ENCODE measurements at regions not wholly inside any gene's neighbourhood (a gene's known extent, or its start where the extent isn't known, plus 50 kb on each side); places are given as distances from the start of the nearest gene placed in this dataset.

GRCh38 chr9:129557192-129558036, 63.5 kb downstream of the C9orf50 start:
- Histone ChIP-seq H3K27ac (ENCODE audit: low read length) (no peak overlapping the region), H3K79me2 (ENCODE audit: low read length) (no peaks in the 10 kb centered on the region), H3K9me3 (ENCODE audit: low read length) (no peaks in the 10 kb centered on the region), H3K4me1 (ENCODE audit: insufficient read depth, low read length) (no peaks in the 10 kb centered on the region), H3K36me3 (ENCODE audit: low read depth, low read length) (no peaks in the 10 kb centered on the region), H3K9me2 (replicated peaks; ENCODE audit: low read length) (no peaks in the 10 kb centered on the region), H3F3A (ENCODE audit: low read length, unreplicated experiment) (no peaks in the 10 kb centered on the region), H3K4me3 (ENCODE audit: low read length) (no peak overlapping the region), H3K9ac (ENCODE audit: low read length) (no peak overlapping the region), H2AFZ (ENCODE audit: low read length) (no peak overlapping the region), H4K20me1 (ENCODE audit: low read length) (no peaks in the 10 kb centered on the region), H3K4me2 (ENCODE audit: low read length) (no peak overlapping the region), H3K27me3 (ENCODE audit: low read length) (no peaks in the 10 kb centered on the region)
- POLR2A ChIA-PET (ENCODE audit: unreplicated experiment) = no interaction called here
- intact Hi-C loops (cut with micrococcal nuclease) = no loop called here
- DNase-seq (no peak), ATAC-seq (no peak)
- no peak for TF ChIP-seq EZH2phosphoT487 (IDR thresholded peaks at IDR 0.05; ENCODE audit: borderline replicate concordance, low read length)
- TF ChIP-seq CTCF (conservative IDR thresholded peaks at IDR 0.05; ENCODE audit: low read depth, low read length) = no peak
- TF ChIP-seq EZH2 (IDR thresholded peaks at IDR 0.05; ENCODE audit: low read length, unreplicated experiment) = no peak
- no TSS peak for BruUV-seq (replicated peaks)
- CTCF ChIA-PET = no interaction called here

- no peak overlapping the region for H3K27ac ChIP-seq (ENCODE audit: low read length)
- H3F3A ChIP-seq (ENCODE audit: low read length, unreplicated experiment) = no peaks in the 10 kb centered on the region
These were observed 64.3 kb downstream of the C9orf50 start for GRCh38 chr9:129556491-129557191.

GRCh38 chr9:129555512-129556215, 65.2 kb downstream of the C9orf50 start:
- CTCF ChIA-PET = no interaction called here

More at GRCh38 chr9:129556491-129557191, 64.3 kb downstream of the C9orf50 start:
- BruUV-seq (replicated peaks) = no TSS peak
- Histone ChIP-seq H3K36me3 (ENCODE audit: low read depth, low read length) (no peaks in the 10 kb centered on the region), H3K79me2 (ENCODE audit: low read length) (no peaks in the 10 kb centered on the region), H3K4me3 (ENCODE audit: low read length) (no peak overlapping the region), H2AFZ (ENCODE audit: low read length) (no peak overlapping the region), H3K27me3 (ENCODE audit: low read length) (no peaks in the 10 kb centered on the region), H3K4me1 (ENCODE audit: insufficient read depth, low read length) (no peaks in the 10 kb centered on the region), H3K9me3 (ENCODE audit: low read length) (no peaks in the 10 kb centered on the region), H3K4me2 (ENCODE audit: low read length) (no peak overlapping the region), H3K9me2 (replicated peaks; ENCODE audit: low read length) (no peaks in the 10 kb centered on the region), H4K20me1 (ENCODE audit: low read length) (no peaks in the 10 kb centered on the region), H3K9ac (ENCODE audit: low read length) (no peak overlapping the region)
- TF ChIP-seq EZH2 (IDR thresholded peaks at IDR 0.05; ENCODE audit: low read length, unreplicated experiment) (no peak), EZH2phosphoT487 (IDR thresholded peaks at IDR 0.05; ENCODE audit: borderline replicate concordance, low read length) (no peak)
- POLR2A ChIA-PET (ENCODE audit: unreplicated experiment) = no interaction called here
- ATAC-seq (no peak), DNase-seq (no peak)
- intact Hi-C loops (cut with micrococcal nuclease) = no loop called here
- CTCF ChIA-PET = no interaction called here

More at GRCh38 chr9:129555512-129556215, 65.2 kb downstream of the C9orf50 start:
- H3K9me2 ChIP-seq (replicated peaks; ENCODE audit: low read length) = no peaks in the 10 kb centered on the region
- H3F3A ChIP-seq (ENCODE audit: low read length, unreplicated experiment) = no peaks in the 10 kb centered on the region
- no peak for ATAC-seq
- no peak for TF ChIP-seq EZH2phosphoT487 (IDR thresholded peaks at IDR 0.05; ENCODE audit: borderline replicate concordance, low read length)
- no peak for TF ChIP-seq CTCF (conservative IDR thresholded peaks at IDR 0.05; ENCODE audit: low read depth, low read length)
- TF ChIP-seq EZH2 (IDR thresholded peaks at IDR 0.05; ENCODE audit: low read length, unreplicated experiment) = no peak
- H3K9ac ChIP-seq (ENCODE audit: low read length) = no peak overlapping the region
- H3K27ac ChIP-seq (ENCODE audit: low read length) = no peak overlapping the region
- no peak overlapping the region for H3K4me3 ChIP-seq (ENCODE audit: low read length)
- H4K20me1 ChIP-seq (ENCODE audit: low read length) = no peaks in the 10 kb centered on the region
- no peak for DNase-seq
- H3K9me3 ChIP-seq (ENCODE audit: low read length) = no peaks in the 10 kb centered on the region
- no peaks in the 10 kb centered on the region for H3K27me3 ChIP-seq (ENCODE audit: low read length)
- intact Hi-C loops (cut with micrococcal nuclease) = no loop called here
- no peaks in the 10 kb centered on the region for H3K4me1 ChIP-seq (ENCODE audit: insufficient read depth, low read length)
- no TSS peak for BruUV-seq (replicated peaks)
- no peak overlapping the region for H2AFZ ChIP-seq (ENCODE audit: low read length)
- H3K79me2 ChIP-seq (ENCODE audit: low read length) = no peaks in the 10 kb centered on the region
- H3K4me2 ChIP-seq (ENCODE audit: low read length) = no peak overlapping the region
- H3K36me3 ChIP-seq (ENCODE audit: low read depth, low read length) = no peaks in the 10 kb centered on the region
- POLR2A ChIA-PET (ENCODE audit: unreplicated experiment) = no interaction called here

Measured in PC-3 (cell line).